ENCODE measurements at regions not wholly inside any gene's neighbourhood (a gene's known extent, or its start where the extent isn't known, plus 50 kb on each side); places are given as distances from the start of the nearest gene placed in this dataset.
"Not testable (repeated sequence)": the region's sequence is repeated elsewhere in the genome, so short reads cannot be mapped to it uniquely, and the experiment has no call there.

- DNase-seq (ENCODE audit: low spot score) = no peak
Observed at GRCh38 chr1:157262422-157262821, 124.2 kb upstream of the ETV3 start.

- DNase-seq (ENCODE audit: low spot score) = not testable (repeated sequence)
Observed at GRCh38 chr1:157255891-157256290, 117.7 kb upstream of the ETV3 start.

- DNase-seq (ENCODE audit: low spot score) = not testable (repeated sequence)
Observed at GRCh38 chr1:157254183-157254582, 116.0 kb upstream of the ETV3 start.

- DNase-seq (ENCODE audit: low spot score) = no peak
Observed at GRCh38 chr1:157252473-157252872, 114.3 kb upstream of the ETV3 start.

- no peak for DNase-seq (ENCODE audit: low spot score)
Observed at GRCh38 chr1:157249739-157250138, 111.5 kb upstream of the ETV3 start.

- no peak for DNase-seq (ENCODE audit: low spot score)
Observed at GRCh38 chr1:157249326-157249725, 111.1 kb upstream of the ETV3 start.

- DNase-seq (ENCODE audit: low spot score) = not testable (repeated sequence)
Observed at GRCh38 chr1:157247764-157248049, 109.5 kb upstream of the ETV3 start.

- no peak for DNase-seq (ENCODE audit: low spot score)
Observed at GRCh38 chr1:157247005-157247763, 109.0 kb upstream of the ETV3 start.

GRCh38 chr1:157245823-157246222 lies 107.6 kb upstream of the ETV3 start:
- no peak for DNase-seq (ENCODE audit: low spot score)

- no peak for DNase-seq (ENCODE audit: low spot score)
Observed at GRCh38 chr1:157241185-157241538, 103.0 kb upstream of the ETV3 start.

GRCh38 chr1:157240495-157241184 lies 102.4 kb upstream of the ETV3 start:
- DNase-seq (ENCODE audit: low spot score) = no peak

GRCh38 chr1:157239936-157240335 lies 101.7 kb upstream of the ETV3 start:
- DNase-seq (ENCODE audit: low spot score) = no peak

GRCh38 chr1:157238585-157238984 lies 100.4 kb upstream of the ETV3 start:
- DNase-seq (ENCODE audit: low spot score) = no peak

GRCh38 chr1:157237981-157238380 lies 99.8 kb upstream of the ETV3 start:
- DNase-seq (ENCODE audit: low spot score) = no peak

GRCh38 chr1:157237522-157237921 lies 99.3 kb upstream of the ETV3 start:
- DNase-seq (ENCODE audit: low spot score) = no peak

- no peak for DNase-seq (ENCODE audit: low spot score)
Observed at GRCh38 chr1:157236072-157236471, 97.9 kb upstream of the ETV3 start.

GRCh38 chr1:157235307-157235706 lies 97.1 kb upstream of the ETV3 start:
- no peak for DNase-seq (ENCODE audit: low spot score)

- no peak for DNase-seq (ENCODE audit: low spot score)
Observed at GRCh38 chr1:157234705-157235273, 96.6 kb upstream of the ETV3 start.

GRCh38 chr1:157233131-157233530 lies 94.9 kb upstream of the ETV3 start:
- no peak for DNase-seq (ENCODE audit: low spot score)

- no peak for DNase-seq (ENCODE audit: low spot score)
Observed at GRCh38 chr1:157231846-157232525, 93.8 kb upstream of the ETV3 start.

- DNase-seq (ENCODE audit: low spot score) = no peak
Observed at GRCh38 chr1:157230500-157230899, 92.3 kb upstream of the ETV3 start.

GRCh38 chr1:157227700-157228099 lies 89.5 kb upstream of the ETV3 start:
- DNase-seq (ENCODE audit: low spot score) = no peak

GRCh38 chr1:157226739-157227138 lies 88.5 kb upstream of the ETV3 start:
- no peak for DNase-seq (ENCODE audit: low spot score)

Measured in H4 (cell line).